ENCODE measurements at regions not wholly inside any gene's neighbourhood (a gene's known extent, or its start where the extent isn't known, plus 50 kb on each side); places are given as distances from the start of the nearest gene placed in this dataset.

DNA sequence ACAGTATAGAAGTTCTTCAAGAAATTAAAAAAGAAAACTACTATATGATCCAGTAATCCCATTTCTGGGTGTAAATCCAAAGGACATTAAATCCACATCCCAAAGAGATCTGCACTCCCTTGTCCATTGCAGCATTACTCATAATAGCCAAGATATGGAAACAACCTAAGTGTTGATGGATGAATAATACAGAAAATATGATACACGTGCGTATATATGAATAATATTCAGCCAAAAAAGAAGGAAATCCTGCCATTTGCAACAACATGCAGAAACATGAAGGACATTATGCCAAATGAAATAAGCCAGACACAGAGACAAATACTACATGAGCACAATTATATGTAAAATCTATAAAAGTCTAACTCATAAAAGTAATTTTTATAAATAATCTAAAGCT, 306.3 kb upstream of the ANO3 start:
- intact Hi-C loops (cut with micrococcal nuclease), result no loop called here

More for the DNA sequence above, 306.3 kb upstream of the ANO3 start:
- H4K20me1 ChIP-seq (ENCODE audit: insufficient read depth), result no peaks in the 10 kb centered on the region
- BruUV-seq (replicated peaks), result no TSS peak
- no peaks in the 10 kb centered on the region for H3K9me2 ChIP-seq (ENCODE audit: insufficient read depth)
- H3K27ac ChIP-seq (ENCODE audit: low read depth, low read length), result no peak overlapping the region
- POLR2A ChIA-PET, result no interaction called here
- TF ChIP-seq TCF7L2 (IDR thresholded peaks at IDR 0.05; ENCODE audit: borderline replicate concordance, extremely low read depth, insufficient read depth, insufficient read length), result no peak
- TF ChIP-seq SP1 (IDR thresholded peaks at IDR 0.05; ENCODE audit: low read depth), result no peak
- no peak for TF ChIP-seq ELF1 (IDR thresholded peaks at IDR 0.05; ENCODE audit: borderline replicate concordance, low read depth)
- no peak for TF ChIP-seq POLR2AphosphoS5 (IDR thresholded peaks at IDR 0.05; ENCODE audit: low read depth, low read length)
- TF ChIP-seq CBX3 (IDR thresholded peaks at IDR 0.05; ENCODE audit: low read depth), result no peak
- TF ChIP-seq POLR2A (IDR thresholded peaks at IDR 0.05; ENCODE audit: borderline replicate concordance, extremely low read depth, insufficient read depth, insufficient read length), result no peak
- no peak for TF ChIP-seq ATF3 (IDR thresholded peaks at IDR 0.05)
- no peak for TF ChIP-seq CTCF (IDR thresholded peaks at IDR 0.05 in 2 of 3, conservative IDR thresholded peaks at IDR 0.05 in 1 of 3; ENCODE audit: borderline replicate concordance in 1 of 3, insufficient read depth in 1 of 3, low read depth in 2 of 3, low read length in 2 of 3)
- no peak for TF ChIP-seq JUND (IDR thresholded peaks at IDR 0.05)
- no peak for TF ChIP-seq EGR1 (IDR thresholded peaks at IDR 0.05; ENCODE audit: low read depth)
- TF ChIP-seq SIN3A (IDR thresholded peaks at IDR 0.05; ENCODE audit: low read depth), result no peak
- no peak for TF ChIP-seq REST (IDR thresholded peaks at IDR 0.05; ENCODE audit: low read depth)
- no peak for TF ChIP-seq EZH2 (IDR thresholded peaks at IDR 0.05)
- TF ChIP-seq ZNF274 (IDR thresholded peaks at IDR 0.05; ENCODE audit: low read depth, low read length), result no peak
- ATAC-seq (no peak), DNase-seq (ENCODE audit: low read depth, low spot score) (no peak)
- no peak overlapping the region for H2AFZ ChIP-seq (ENCODE audit: low read depth, low read length, poor library complexity, severe bottlenecking)
- no peaks in the 10 kb centered on the region for H3K36me3 ChIP-seq (ENCODE audit: control insufficient read depth in 1 of 2, insufficient read depth in 2 of 2, low read length in 2 of 2)
- H3K27me3 ChIP-seq (ENCODE audit: insufficient read depth, low read length), result no peaks in the 10 kb centered on the region
- H3K9ac ChIP-seq (ENCODE audit: low read length), result no peak overlapping the region
- H3K79me2 ChIP-seq (ENCODE audit: insufficient read depth, low read length), result no peaks in the 10 kb centered on the region
- H3K4me2 ChIP-seq (ENCODE audit: low read length), result no peak overlapping the region
- CTCF ChIA-PET, result no interaction called here
- no peaks in the 10 kb centered on the region for H3K4me1 ChIP-seq (ENCODE audit: control insufficient read depth in 1 of 2, insufficient read depth in 2 of 2, low read length in 2 of 2)
- RAD21 ChIA-PET (ENCODE audit: low non-redundant PET in 1 of 2, low total read pairs in 2 of 2, uncharacterized antibody in 2 of 2, unreplicated experiment in 2 of 2), result no interaction called here
- peaks cover 0 to 7% of the 10 kb centered on the region in 2 experiments; a peak in 2 of 4 replicates for H3K9me3 ChIP-seq (ENCODE audit: control insufficient read depth in 1 of 2, insufficient read depth in 1 of 2, low read depth in 1 of 2, low read length in 2 of 2)
- no peak overlapping the region for H3K4me3 ChIP-seq (replicated peaks in 1 of 2; ENCODE audit: low read depth in 1 of 2, low read length in 2 of 2)

Data from HCT116 (cell line).